Body of pancreas (tissue), 4 donors: ENCODE measurements at regions not wholly inside any gene's neighbourhood (a gene's known extent, or its start where the extent isn't known, plus 50 kb on each side); places are given as distances from the start of the nearest gene placed in this dataset.

Experiments used
- ATAC-seq: fragments of 150-250 bp; one replicate; pipeline ENCODE4 v1.9.1; 2016
- DNase-seq, 4 donors: peaks; one replicate each; pipeline ENCODE4 v3.0.0-alpha.2; 2019
- H3K27ac ChIP-seq, 4 donors: fragments of 200-600 bp; sonication (generic); 1 replicate in 3 of 4; 2 replicates in 1 of 4; pipeline versions ENCODE4 v1.5.1 to v1.6.1; 2016 to 2019; ENCODE audit warnings: mild to moderate bottlenecking in 1 of 4, mixed read lengths in 1 of 4, moderate library complexity in 1 of 4
- H3K27me3 ChIP-seq, 2 donors: fragments of 200-600 bp; sonication (generic); one replicate each; pipeline ENCODE4 v1.6.0; 2016; ENCODE audit warnings: mild to moderate bottlenecking in 1 of 2
- H3K36me3 ChIP-seq, 2 donors: fragments of 200-600 bp; sonication (generic); replicated peaks in 1 of 2; 2 replicates each; pipeline ENCODE4 v1.5.1; 2016; ENCODE audit warnings: low read depth in 2 of 2; ENCODE audit not compliant: insufficient read depth in 1 of 2
- H3K4me1 ChIP-seq: fragments of 200-600 bp; sonication (generic); one replicate; pipeline ENCODE4 v1.6.0; 2016
- H3K4me3 ChIP-seq, 2 donors: fragments of 200-600 bp; sonication (generic); 1 replicate in 1 of 2; 2 replicates in 1 of 2; pipeline ENCODE4 v1.5.1; 2016 to 2019
- H3K9me3 ChIP-seq, 3 donors: fragments of 200-600 bp; sonication (generic); 1 replicate in 2 of 3; 2 replicates in 1 of 3; pipeline ENCODE4 v1.5.1; 2016
- POLR2A ChIP-seq, 3 donors: fragments of 450-650 bp; IDR thresholded peaks; one replicate each; pipeline ENCODE4 v1.6.1; 2016; ENCODE audit warnings: antibody characterized with exemption in 3 of 3, mild to moderate bottlenecking in 2 of 3
- WGBS, 2 donors: methylation state at CpG; one replicate each; pipeline ENCODE4 v1.1.5; 2017; 5-methylcytosine and 5-hydroxymethylcytosine counted together
- intact Hi-C: fragments of 100-400 bp; cut with DNase I; formaldehyde crosslinking; loops from one replicate; pipeline ENCODE4 v1.15.1; 2023
- TF ChIP-seq, protein P1 (sequence below), 7 experiments: fragments of 450-650 bp in 4 of 7; fragments of 200-600 bp in 3 of 7; sonication (generic) in 3 of 7; IDR thresholded peaks; one replicate each; pipeline ENCODE4 v1.5.1; 2016 to 2019; ENCODE audit warnings: antibody characterized with exemption in 7 of 7

GRCh38 chr7:117961235-117961634, 88.0 kb upstream of the CTTNBP2 start:
- Histone ChIP-seq H3K36me3 (no peaks in the 10 kb centered on the region), H3K9me3 (no peaks in the 10 kb centered on the region), H3K27me3 (no peaks in the 10 kb centered on the region), H3K27ac (no peak overlapping the region), H3K4me3 (no peak overlapping the region), H3K4me1 (no peaks in the 10 kb centered on the region)
- intact Hi-C loops = no loop called here
- 62 to 65% methylated on average over 4 of the region's 4 CpGs for WGBS, 2 donors
- DNase-seq = no peak
- ATAC-seq = peak; percentile 21
- TF ChIP-seq, protein P1, sequence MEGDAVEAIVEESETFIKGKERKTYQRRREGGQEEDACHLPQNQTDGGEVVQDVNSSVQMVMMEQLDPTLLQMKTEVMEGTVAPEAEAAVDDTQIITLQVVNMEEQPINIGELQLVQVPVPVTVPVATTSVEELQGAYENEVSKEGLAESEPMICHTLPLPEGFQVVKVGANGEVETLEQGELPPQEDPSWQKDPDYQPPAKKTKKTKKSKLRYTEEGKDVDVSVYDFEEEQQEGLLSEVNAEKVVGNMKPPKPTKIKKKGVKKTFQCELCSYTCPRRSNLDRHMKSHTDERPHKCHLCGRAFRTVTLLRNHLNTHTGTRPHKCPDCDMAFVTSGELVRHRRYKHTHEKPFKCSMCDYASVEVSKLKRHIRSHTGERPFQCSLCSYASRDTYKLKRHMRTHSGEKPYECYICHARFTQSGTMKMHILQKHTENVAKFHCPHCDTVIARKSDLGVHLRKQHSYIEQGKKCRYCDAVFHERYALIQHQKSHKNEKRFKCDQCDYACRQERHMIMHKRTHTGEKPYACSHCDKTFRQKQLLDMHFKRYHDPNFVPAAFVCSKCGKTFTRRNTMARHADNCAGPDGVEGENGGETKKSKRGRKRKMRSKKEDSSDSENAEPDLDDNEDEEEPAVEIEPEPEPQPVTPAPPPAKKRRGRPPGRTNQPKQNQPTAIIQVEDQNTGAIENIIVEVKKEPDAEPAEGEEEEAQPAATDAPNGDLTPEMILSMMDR (IDR thresholded peaks at IDR 0.05) = no peak
- no peak for TF ChIP-seq POLR2A (IDR thresholded peaks at IDR 0.05)

GRCh38 chr7:117962366-117962994, 89.2 kb upstream of the CTTNBP2 start:
- no peak for TF ChIP-seq POLR2A (IDR thresholded peaks at IDR 0.05)
- TF ChIP-seq, protein P1 (IDR thresholded peaks at IDR 0.05) = no peak
- no peak for DNase-seq
- H3K9me3 ChIP-seq = no peaks in the 10 kb centered on the region
- no peaks in the 10 kb centered on the region for H3K27me3 ChIP-seq
- WGBS, 2 donors = 76 to 78% methylated on average over 5 of the region's 5 CpGs
- intact Hi-C loops = no loop called here
- no peak overlapping the region for H3K4me3 ChIP-seq
- H3K36me3 ChIP-seq = no peaks in the 10 kb centered on the region
- no peaks in the 10 kb centered on the region for H3K4me1 ChIP-seq
- no peak for ATAC-seq
- peak overlapping the region in 1 of 4 donors; percentile 39 for H3K27ac ChIP-seq

DNA sequence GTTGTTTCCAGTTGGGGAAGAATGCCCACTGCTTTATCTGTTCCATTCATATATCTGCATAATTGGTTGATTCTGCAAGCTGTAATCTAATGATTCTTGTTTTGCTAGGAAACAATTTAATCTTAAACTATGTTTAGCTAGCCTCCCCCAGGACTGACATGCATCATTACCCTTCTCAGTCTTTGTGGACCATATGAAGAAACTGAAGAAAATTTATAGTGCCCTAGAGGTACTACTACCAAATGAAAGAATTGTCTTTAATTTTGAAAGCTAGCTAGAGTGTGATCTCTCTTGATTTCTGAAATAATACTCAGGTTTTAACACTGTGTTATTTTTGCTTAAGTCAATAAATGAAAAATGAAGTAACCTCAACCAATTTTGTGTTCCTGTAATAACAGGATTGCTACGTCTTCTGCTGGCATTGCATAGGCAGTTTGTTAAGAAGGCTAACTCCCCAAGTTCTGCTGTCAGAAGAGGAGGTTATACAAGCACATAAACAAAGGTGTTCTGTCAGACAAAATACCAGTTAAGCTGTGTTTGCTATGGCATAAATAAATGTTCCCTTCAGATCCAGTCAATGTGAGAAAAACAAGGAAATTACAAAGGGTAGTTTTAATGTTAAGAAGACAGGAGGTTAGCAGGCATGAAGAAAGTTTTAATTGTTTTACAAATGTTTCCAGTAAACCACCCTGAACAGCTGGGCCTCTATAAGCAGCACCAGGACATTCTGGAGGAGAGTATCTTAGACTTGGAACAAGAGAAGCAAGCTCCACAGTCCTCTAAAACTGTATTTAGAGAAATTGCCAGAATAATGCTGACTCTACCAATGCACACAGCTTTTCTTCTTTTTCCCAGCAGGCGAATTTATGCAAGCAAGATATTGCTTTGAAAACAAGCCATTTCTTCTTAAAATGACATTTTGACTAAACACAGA, 90.3 kb upstream of the CTTNBP2 start:
- H3K4me1 ChIP-seq = no peaks in the 10 kb centered on the region
- no peak for DNase-seq
- no peak for TF ChIP-seq POLR2A (IDR thresholded peaks at IDR 0.05)
- TF ChIP-seq, protein P1 (IDR thresholded peaks at IDR 0.05) = no peak
- no peaks in the 10 kb centered on the region for H3K36me3 ChIP-seq
- H3K27me3 ChIP-seq = no peaks in the 10 kb centered on the region
- no peaks in the 10 kb centered on the region for H3K9me3 ChIP-seq
- intact Hi-C loops = no loop called here
- peak overlapping the region in 3 of 4 donors; percentile 15 to 39 (median 33) for H3K27ac ChIP-seq
- H3K4me3 ChIP-seq = no peak overlapping the region
- peak; percentile 42 for ATAC-seq
- WGBS, 2 donors = 48 to 53% methylated on average over 2 of the region's 2 CpGs

GRCh38 chr7:117970801-117971200, 97.6 kb upstream of the CTTNBP2 start:
- Histone ChIP-seq H3K4me3 (no peak overlapping the region), H3K4me1 (no peaks in the 10 kb centered on the region), H3K9me3 (no peaks in the 10 kb centered on the region), H3K27ac (no peak overlapping the region), H3K27me3 (no peaks in the 10 kb centered on the region), H3K36me3 (no peaks in the 10 kb centered on the region)
- intact Hi-C loops = no loop called here
- WGBS, 2 donors = 43 to 52% methylated on average over 2 of the region's 2 CpGs
- TF ChIP-seq POLR2A (IDR thresholded peaks at IDR 0.05) = no peak
- TF ChIP-seq, protein P1 (IDR thresholded peaks at IDR 0.05) = no peak
- no peak for ATAC-seq
- DNase-seq = no peak
